Prostate gland (tissue), 2 donors: ENCODE measurements at regions not wholly inside any gene's neighbourhood (a gene's known extent, or its start where the extent isn't known, plus 50 kb on each side); places are given as distances from the start of the nearest gene placed in this dataset.

Experiments
- DNase-seq: peaks from one replicate; pipeline ENCODE4 v3.0.0-alpha.2; 2019; ENCODE audit warnings: low spot score
- H3K27ac ChIP-seq, 2 donors: fragments of 200-600 bp; sonication (generic); 2 replicates each; pipeline ENCODE4 v1.5.1; 2017 to 2019
- H3K27me3 ChIP-seq: fragments of 200-600 bp; sonication (generic); replicated peaks from 2 replicates; pipeline ENCODE4 v1.5.1; 2019; ENCODE audit not compliant: insufficient read depth
- H3K36me3 ChIP-seq, 2 donors: fragments of 200-600 bp; sonication (generic); 1 replicate in 1 of 2; 2 replicates in 1 of 2; pipeline versions ENCODE4 v1.5.1 to v1.8.1; 2017 to 2019
- H3K4me1 ChIP-seq: fragments of 200-600 bp; sonication (generic); replicated peaks from 2 replicates; pipeline ENCODE4 v1.5.1; 2019
- H3K4me3 ChIP-seq, 2 donors: fragments of 200-600 bp; sonication (generic); 2 replicates each; pipeline ENCODE4 v1.5.1; 2017 to 2019
- H3K9me3 ChIP-seq: fragments of 200-600 bp; sonication (generic); 2 replicates; pipeline ENCODE4 v1.5.1; 2017
- CTCF ChIP-seq, 4 experiments: fragments of 200-600 bp in 2 of 4; fragments of 450-650 bp in 2 of 4; sonication (generic) in 2 of 4; IDR thresholded peaks; 1 replicate in 3 of 4; 2 replicates in 1 of 4; pipeline ENCODE4 v1.5.1; 2016 to 2019; ENCODE audit warnings: antibody characterized with exemption in 4 of 4, mild to moderate bottlenecking in 2 of 4, moderate library complexity in 2 of 4
- POLR2A ChIP-seq: fragments of 450-650 bp; IDR thresholded peaks from one replicate; pipeline ENCODE4 v1.6.1; 2016; ENCODE audit warnings: antibody characterized with exemption, mild to moderate bottlenecking
- POLR2AphosphoS5 ChIP-seq: sonication (generic); formaldehyde crosslinking; IDR thresholded peaks from one replicate; pipeline ENCODE4 v1.6.1; 2017; ENCODE audit warnings: antibody characterized with exemption
- WGBS: methylation state at CpG from one replicate; pipeline ENCODE4 v1.1.5; 2018; 5-methylcytosine and 5-hydroxymethylcytosine counted together
- intact Hi-C: fragments of 100-400 bp; cut with DNase I; formaldehyde crosslinking; loops from one replicate; pipeline ENCODE4 v1.14.2; 2022

- WGBS, result 67% methylated on average over 3 of the region's 3 CpGs
- Histone ChIP-seq H3K9me3 (no peaks in the 10 kb centered on the region), H3K4me3 (no peak overlapping the region), H3K27me3 (no peaks in the 10 kb centered on the region), H3K36me3 (no peaks in the 10 kb centered on the region), H3K4me1 (no peaks in the 10 kb centered on the region), H3K27ac (no peak overlapping the region)
- DNase-seq, result no peak
- no peak for TF ChIP-seq CTCF (IDR thresholded peaks at IDR 0.05)
- TF ChIP-seq POLR2A, result no peak
- TF ChIP-seq POLR2AphosphoS5, result no peak
- intact Hi-C loops, result no loop called here
Measured at GRCh38 chr9:1492156-1492555, 442.0 kb downstream of the DMRT2 start.

- Histone ChIP-seq H3K27me3 (no peaks in the 10 kb centered on the region), H3K36me3 (no peaks in the 10 kb centered on the region), H3K4me1 (no peaks in the 10 kb centered on the region), H3K27ac (no peak overlapping the region), H3K4me3 (no peak overlapping the region), H3K9me3 (no peaks in the 10 kb centered on the region)
- 79% methylated on average over 2 of the region's 2 CpGs for WGBS
- intact Hi-C loops, result no loop called here
- TF ChIP-seq POLR2A (no peak), POLR2AphosphoS5 (no peak), CTCF (IDR thresholded peaks at IDR 0.05) (no peak)
- DNase-seq, result no peak
Measured at GRCh38 chr9:1495282-1496030, 445.3 kb downstream of the DMRT2 start.

- Histone ChIP-seq H3K27me3 (no peaks in the 10 kb centered on the region), H3K4me1 (no peaks in the 10 kb centered on the region), H3K36me3 (no peaks in the 10 kb centered on the region), H3K9me3 (no peaks in the 10 kb centered on the region), H3K27ac (no peak overlapping the region), H3K4me3 (no peak overlapping the region)
- WGBS, result 43% methylated on average over 2 of the region's 2 CpGs
- no peak for DNase-seq
- no peak for TF ChIP-seq POLR2A
- TF ChIP-seq CTCF (IDR thresholded peaks at IDR 0.05), result no peak
- no peak for TF ChIP-seq POLR2AphosphoS5
- intact Hi-C loops, result no loop called here
Measured at GRCh38 chr9:1505489-1505888, 455.3 kb downstream of the DMRT2 start.

GRCh38 chr9:1510712-1511111 is 460.6 kb downstream of the DMRT2 start:
- Histone ChIP-seq H3K9me3 (no peaks in the 10 kb centered on the region), H3K4me3 (no peak overlapping the region), H3K36me3 (no peaks in the 10 kb centered on the region), H3K4me1 (no peaks in the 10 kb centered on the region), H3K27ac (no peak overlapping the region), H3K27me3 (no peaks in the 10 kb centered on the region)
- no peak for TF ChIP-seq CTCF (IDR thresholded peaks at IDR 0.05)
- TF ChIP-seq POLR2A, result no peak
- no peak for TF ChIP-seq POLR2AphosphoS5
- intact Hi-C loops, result no loop called here
- no peak for DNase-seq
- WGBS, result 53% methylated on average over 4 of the region's 4 CpGs

GRCh38 chr9:1513105-1513504 is 462.9 kb downstream of the DMRT2 start:
- no peak for TF ChIP-seq CTCF (IDR thresholded peaks at IDR 0.05)
- TF ChIP-seq POLR2A, result no peak
- no peak for TF ChIP-seq POLR2AphosphoS5
- intact Hi-C loops, result no loop called here
- 54% methylated on average over 2 of the region's 2 CpGs for WGBS
- H3K27ac ChIP-seq, result no peak overlapping the region
- no peaks in the 10 kb centered on the region for H3K36me3 ChIP-seq
- DNase-seq, result no peak
- H3K27me3 ChIP-seq, result no peaks in the 10 kb centered on the region
- no peaks in the 10 kb centered on the region for H3K9me3 ChIP-seq
- H3K4me3 ChIP-seq, result no peak overlapping the region
- no peaks in the 10 kb centered on the region for H3K4me1 ChIP-seq
